ENCODE measurements at regions not wholly inside any gene's neighbourhood (a gene's known extent, or its start where the extent isn't known, plus 50 kb on each side); places are given as distances from the start of the nearest gene placed in this dataset.
"Not testable (repeated sequence)": the region's sequence is repeated elsewhere in the genome, so short reads cannot be mapped to it uniquely, and the experiment has no call there.

DNA sequence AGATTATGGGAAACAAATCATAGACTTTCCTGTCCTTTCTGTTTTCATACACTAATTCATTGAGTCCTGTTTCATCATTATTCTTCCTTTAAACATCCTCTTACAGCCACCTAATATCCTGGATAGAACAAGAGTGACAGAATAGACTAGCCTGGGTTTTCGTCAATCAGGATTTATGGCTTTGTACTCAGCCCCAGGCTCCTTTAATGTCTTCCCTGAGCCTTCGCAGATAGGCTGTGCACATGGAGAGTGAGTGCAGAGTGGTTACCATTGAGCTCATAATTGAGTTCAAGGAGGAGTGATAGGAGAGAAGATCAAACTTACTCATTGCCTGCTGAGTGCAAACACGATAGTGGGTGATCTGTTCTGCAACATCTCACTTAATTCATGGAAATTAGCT lies 304.9 kb downstream of the TDRD3 start:
- Mint-ChIP-seq H3K9me3 (peaks cover 50% of the 10 kb centered on the region), H3K4me3 (no peak overlapping the region), H3K27ac (no peak overlapping the region), H3K4me1 (ENCODE audit: low read depth) (no peaks in the 10 kb centered on the region), H3K27me3 (no peaks in the 10 kb centered on the region), H3K36me3 (ENCODE audit: low read depth) (no peaks in the 10 kb centered on the region)
- intact Hi-C loops (cut with micrococcal nuclease) = no loop called here

GRCh38 chr13:60700994-60701393 lies 304.0 kb downstream of the TDRD3 start:
- Mint-ChIP-seq H3K9me3 (peaks cover 50% of the 10 kb centered on the region), H3K4me3 (no peak overlapping the region), H3K4me1 (ENCODE audit: low read depth) (no peaks in the 10 kb centered on the region), H3K27ac (no peak overlapping the region), H3K36me3 (ENCODE audit: low read depth) (no peaks in the 10 kb centered on the region), H3K27me3 (no peaks in the 10 kb centered on the region)
- intact Hi-C loops (cut with micrococcal nuclease) = no loop called here

GRCh38 chr13:60699636-60700035 lies 302.6 kb downstream of the TDRD3 start:
- Mint-ChIP-seq H3K4me3 (no peak overlapping the region), H3K36me3 (ENCODE audit: low read depth) (no peaks in the 10 kb centered on the region), H3K4me1 (ENCODE audit: low read depth) (no peaks in the 10 kb centered on the region), H3K27me3 (no peaks in the 10 kb centered on the region), H3K9me3 (peaks cover 43% of the 10 kb centered on the region), H3K27ac (no peak overlapping the region)
- intact Hi-C loops (cut with micrococcal nuclease) = no loop called here

- H3K27me3 Mint-ChIP-seq = no peaks in the 10 kb centered on the region
- H3K36me3 Mint-ChIP-seq (ENCODE audit: low read depth) = no peaks in the 10 kb centered on the region
- intact Hi-C loops (cut with micrococcal nuclease) = no loop called here
- H3K9me3 Mint-ChIP-seq = peaks cover 31% of the 10 kb centered on the region
- no peak overlapping the region for H3K27ac Mint-ChIP-seq
- no peaks in the 10 kb centered on the region for H3K4me1 Mint-ChIP-seq (ENCODE audit: low read depth)
- no peak overlapping the region for H3K4me3 Mint-ChIP-seq
Measured at GRCh38 chr13:60696602-60697001, 299.6 kb downstream of the TDRD3 start.

- no peak overlapping the region for H3K27ac Mint-ChIP-seq
- H3K4me3 Mint-ChIP-seq = no peak overlapping the region
- no peaks in the 10 kb centered on the region for H3K4me1 Mint-ChIP-seq (ENCODE audit: low read depth)
- H3K36me3 Mint-ChIP-seq (ENCODE audit: low read depth) = no peaks in the 10 kb centered on the region
- intact Hi-C loops (cut with micrococcal nuclease) = no loop called here
- H3K9me3 Mint-ChIP-seq = peaks cover 35% of the 10 kb centered on the region
- no peaks in the 10 kb centered on the region for H3K27me3 Mint-ChIP-seq
Measured at GRCh38 chr13:60691268-60691667, 294.2 kb downstream of the TDRD3 start.

DNA sequence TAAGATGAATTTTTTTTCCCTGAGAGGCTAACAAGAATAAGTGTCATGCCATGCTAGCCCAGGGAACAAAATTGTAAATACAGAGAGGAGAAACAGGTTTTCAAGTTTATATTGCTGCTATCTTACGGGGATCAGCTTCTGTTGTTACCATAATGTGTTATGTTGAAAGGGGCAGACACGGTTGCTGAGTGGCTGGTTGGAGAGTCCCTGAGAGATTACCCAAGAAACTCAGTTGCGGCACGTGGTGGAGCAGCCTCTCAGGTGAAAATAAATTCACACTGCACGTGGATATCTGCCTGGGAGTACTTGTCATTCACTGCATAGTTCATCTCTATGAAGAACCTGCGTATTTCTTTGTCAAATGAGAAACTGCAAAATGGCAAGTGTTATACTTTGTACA lies 293.6 kb downstream of the TDRD3 start:
- no peak overlapping the region for H3K4me3 Mint-ChIP-seq
- H3K9me3 Mint-ChIP-seq = peaks cover 35% of the 10 kb centered on the region
- no peak overlapping the region for H3K27ac Mint-ChIP-seq
- no peaks in the 10 kb centered on the region for H3K27me3 Mint-ChIP-seq
- intact Hi-C loops (cut with micrococcal nuclease) = no loop called here
- no peaks in the 10 kb centered on the region for H3K36me3 Mint-ChIP-seq (ENCODE audit: low read depth)
- H3K4me1 Mint-ChIP-seq (ENCODE audit: low read depth) = no peaks in the 10 kb centered on the region

- intact Hi-C loops (cut with micrococcal nuclease) = no loop called here
- Mint-ChIP-seq H3K9me3 (peaks cover 35% of the 10 kb centered on the region), H3K4me3 (no peak overlapping the region), H3K36me3 (ENCODE audit: low read depth) (no peaks in the 10 kb centered on the region), H3K27ac (no peak overlapping the region), H3K4me1 (ENCODE audit: low read depth) (no peaks in the 10 kb centered on the region), H3K27me3 (no peaks in the 10 kb centered on the region)
Measured at GRCh38 chr13:60689571-60689970, 292.6 kb downstream of the TDRD3 start.

DNA sequence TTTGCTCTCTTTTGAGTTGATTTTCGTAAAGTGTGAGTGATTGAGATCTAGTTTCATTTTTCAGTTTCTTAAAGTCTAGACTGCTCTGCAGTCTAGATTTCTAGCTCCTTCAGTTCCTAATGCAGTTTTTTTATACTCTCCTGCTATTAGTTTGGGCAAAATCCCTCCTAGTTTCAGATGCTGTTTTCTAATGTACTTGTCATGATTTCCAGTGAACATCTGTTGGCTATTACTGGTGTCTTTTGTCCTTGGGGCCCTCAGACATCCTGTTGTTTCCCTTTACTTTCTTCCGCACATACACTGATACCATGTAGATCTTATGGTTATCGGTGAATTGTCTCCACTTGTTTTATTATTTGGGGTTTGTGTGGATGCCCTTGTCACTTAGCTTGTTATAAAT lies 292.1 kb downstream of the TDRD3 start:
- intact Hi-C loops (cut with micrococcal nuclease) = no loop called here
- Mint-ChIP-seq H3K27me3 (no peaks in the 10 kb centered on the region), H3K4me3 (no peak overlapping the region), H3K9me3 (peaks cover 35% of the 10 kb centered on the region), H3K4me1 (ENCODE audit: low read depth) (no peaks in the 10 kb centered on the region), H3K36me3 (ENCODE audit: low read depth) (no peaks in the 10 kb centered on the region), H3K27ac (no peak overlapping the region)

- Mint-ChIP-seq H3K4me3 (no peak overlapping the region), H3K36me3 (ENCODE audit: low read depth) (no peaks in the 10 kb centered on the region), H3K27ac (no peak overlapping the region), H3K4me1 (ENCODE audit: low read depth) (no peaks in the 10 kb centered on the region), H3K27me3 (no peaks in the 10 kb centered on the region), H3K9me3 (no peaks in the 10 kb centered on the region)
- intact Hi-C loops (cut with micrococcal nuclease) = no loop called here
Measured at GRCh38 chr13:60679928-60680694, 283.1 kb downstream of the TDRD3 start.

GRCh38 chr13:60679131-60679530 lies 282.1 kb downstream of the TDRD3 start:
- intact Hi-C loops (cut with micrococcal nuclease) = no loop called here
- H3K36me3 Mint-ChIP-seq (ENCODE audit: low read depth) = no peaks in the 10 kb centered on the region
- H3K27me3 Mint-ChIP-seq = no peaks in the 10 kb centered on the region
- H3K4me1 Mint-ChIP-seq (ENCODE audit: low read depth) = no peaks in the 10 kb centered on the region
- no peak overlapping the region for H3K27ac Mint-ChIP-seq
- no peaks in the 10 kb centered on the region for H3K9me3 Mint-ChIP-seq
- H3K4me3 Mint-ChIP-seq = no peak overlapping the region

- H3K27ac Mint-ChIP-seq = no peak overlapping the region
- no peak overlapping the region for H3K4me3 Mint-ChIP-seq
- H3K36me3 Mint-ChIP-seq (ENCODE audit: low read depth) = no peaks in the 10 kb centered on the region
- H3K4me1 Mint-ChIP-seq (ENCODE audit: low read depth) = no peaks in the 10 kb centered on the region
- intact Hi-C loops (cut with micrococcal nuclease) = no loop called here
- peaks cover 51% of the 10 kb centered on the region for H3K9me3 Mint-ChIP-seq
- no peaks in the 10 kb centered on the region for H3K27me3 Mint-ChIP-seq
Measured at GRCh38 chr13:60671386-60671785, 274.4 kb downstream of the TDRD3 start.

DNA sequence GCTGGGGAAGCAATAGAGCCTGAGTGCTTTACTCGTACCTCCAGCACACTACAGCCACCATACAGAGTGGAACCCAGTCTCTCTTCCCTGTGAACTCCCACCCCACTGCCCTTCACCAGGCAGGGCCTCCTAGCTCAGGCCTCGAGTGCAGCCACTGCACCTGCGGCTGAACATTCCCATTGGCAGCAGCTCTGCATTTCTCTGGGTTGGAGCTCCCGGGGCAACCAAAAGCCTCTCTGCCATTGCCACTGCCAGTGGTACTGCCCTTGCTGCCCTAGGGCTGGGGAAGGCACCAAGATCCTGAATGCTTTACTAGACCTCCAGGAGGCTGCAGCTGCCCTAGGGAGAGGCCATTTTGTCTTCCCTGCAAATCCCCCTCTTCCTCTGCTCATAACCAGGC lies 266.8 kb downstream of the TDRD3 start:
- H3K27ac Mint-ChIP-seq = no peak overlapping the region
- no peaks in the 10 kb centered on the region for H3K27me3 Mint-ChIP-seq
- no peak overlapping the region for H3K4me3 Mint-ChIP-seq
- H3K9me3 Mint-ChIP-seq = peaks cover 48% of the 10 kb centered on the region
- H3K36me3 Mint-ChIP-seq (ENCODE audit: low read depth) = no peaks in the 10 kb centered on the region
- H3K4me1 Mint-ChIP-seq (ENCODE audit: low read depth) = no peaks in the 10 kb centered on the region
- intact Hi-C loops (cut with micrococcal nuclease) = no loop called here

GRCh38 chr13:60662595-60662994 lies 265.6 kb downstream of the TDRD3 start:
- no peaks in the 10 kb centered on the region for H3K27me3 Mint-ChIP-seq

GRCh38 chr13:60661521-60661920 lies 264.5 kb downstream of the TDRD3 start:
- Mint-ChIP-seq H3K4me3 (no peak overlapping the region), H3K27ac (no peak overlapping the region), H3K9me3 (peaks cover 41% of the 10 kb centered on the region), H3K27me3 (no peaks in the 10 kb centered on the region), H3K4me1 (ENCODE audit: low read depth) (no peaks in the 10 kb centered on the region), H3K36me3 (ENCODE audit: low read depth) (no peaks in the 10 kb centered on the region)
- intact Hi-C loops (cut with micrococcal nuclease) = no loop called here

More at GRCh38 chr13:60662595-60662994, 265.6 kb downstream of the TDRD3 start:
- Mint-ChIP-seq H3K27ac (no peak overlapping the region), H3K4me1 (ENCODE audit: low read depth) (no peaks in the 10 kb centered on the region), H3K4me3 (no peak overlapping the region), H3K36me3 (ENCODE audit: low read depth) (no peaks in the 10 kb centered on the region), H3K9me3 (peaks cover 44% of the 10 kb centered on the region)
- intact Hi-C loops (cut with micrococcal nuclease) = no loop called here

DNA sequence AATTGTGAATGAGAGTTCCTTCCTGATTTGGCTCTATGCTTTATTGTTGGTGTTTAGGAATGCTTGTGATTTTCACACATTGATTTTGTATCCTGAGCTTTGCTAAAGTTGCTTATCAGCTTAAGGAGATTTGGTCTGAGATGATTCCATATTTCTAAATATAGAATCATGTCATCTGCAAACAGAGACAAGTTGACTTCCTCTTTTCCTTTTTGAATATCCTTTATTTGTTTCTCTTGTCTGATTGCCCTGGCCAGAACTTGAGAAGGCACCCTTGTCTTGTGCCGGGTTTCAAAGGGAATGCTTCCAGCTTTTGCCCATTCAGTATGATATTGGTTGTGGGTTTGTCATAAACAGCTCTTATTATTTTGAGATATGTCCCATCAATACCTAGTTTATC lies 260.6 kb downstream of the TDRD3 start:
- intact Hi-C loops (cut with micrococcal nuclease); H3K36me3 Mint-ChIP-seq (ENCODE audit: low read depth); H3K4me1 Mint-ChIP-seq (ENCODE audit: low read depth); H3K27me3 Mint-ChIP-seq; H3K27ac Mint-ChIP-seq; H3K4me3 Mint-ChIP-seq: not testable (repeated sequence)
- peaks cover 25% of the 10 kb centered on the region for H3K9me3 Mint-ChIP-seq

All from dendritic cell treated with granulocyte-macrophage colony-stimulating factor and Interleukin-4, amounts not matched to agents 40 ng/mL and 50 ng/mL, for 4 days (primary cell).